ENCODE measurements at regions not wholly inside any gene's neighbourhood (a gene's known extent, or its start where the extent isn't known, plus 50 kb on each side); places are given as distances from the start of the nearest gene placed in this dataset.

- no peak for DNase-seq (ENCODE audit: low spot score)
These were observed 60.8 kb upstream of the KCNJ15 start for GRCh38 chr21:38196036-38196435.

GRCh38 chr21:38202811-38203210 is 54.0 kb upstream of the KCNJ15 start:
- no peak for DNase-seq (ENCODE audit: low spot score)

- DNase-seq (ENCODE audit: low spot score): no peak
These were observed 53.6 kb upstream of the KCNJ15 start for GRCh38 chr21:38203229-38203628.

- DNase-seq (ENCODE audit: low spot score): no peak
These were observed 50.9 kb upstream of the KCNJ15 start for GRCh38 chr21:38205940-38206339.

- no peak for DNase-seq (ENCODE audit: low spot score)
These were observed 50.1 kb upstream of the KCNJ15 start for GRCh38 chr21:38206646-38207045.

All from CD4-positive, alpha-beta T cell treated with Interleukin-15 for 4 hours (primary cell).